HL-60/S4 (cell line): ENCODE measurements at regions not wholly inside any gene's neighbourhood (a gene's known extent, or its start where the extent isn't known, plus 50 kb on each side); places are given as distances from the start of the nearest gene placed in this dataset.
"Not testable (repeated sequence)": the region's sequence is repeated elsewhere in the genome, so short reads cannot be mapped to it uniquely, and the experiment has no call there.

Experiments
- in situ Hi-C: fragments of 300-500 bp; cut with MboI; formaldehyde crosslinking; loops from 2 replicates; pipeline ENCODE4 v1.14.3; 2022; ENCODE audit warnings: low sequenced_read_pairs

DNA sequence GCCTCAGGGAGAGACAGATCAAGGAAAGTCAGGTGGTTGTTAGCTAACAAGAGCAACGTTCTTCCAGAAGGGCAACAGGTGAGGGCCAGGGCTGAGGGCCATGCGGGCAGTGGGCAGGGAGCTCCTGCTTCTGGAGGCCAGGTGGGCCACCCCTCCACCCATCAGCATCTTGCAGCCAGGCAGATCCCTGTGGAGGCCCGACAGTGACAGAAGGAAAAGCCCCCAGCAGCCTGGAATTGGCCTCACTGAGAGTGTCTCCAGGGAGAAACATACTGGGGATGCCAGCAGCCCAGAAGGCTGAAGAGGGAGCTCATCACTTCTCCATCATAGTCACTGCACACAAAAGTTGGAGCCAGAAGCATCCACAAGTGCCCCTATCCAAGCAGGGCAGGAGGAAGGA lies 300.1 kb downstream of the BCL2L11 start:
- in situ Hi-C loops = not testable (repeated sequence)

DNA sequence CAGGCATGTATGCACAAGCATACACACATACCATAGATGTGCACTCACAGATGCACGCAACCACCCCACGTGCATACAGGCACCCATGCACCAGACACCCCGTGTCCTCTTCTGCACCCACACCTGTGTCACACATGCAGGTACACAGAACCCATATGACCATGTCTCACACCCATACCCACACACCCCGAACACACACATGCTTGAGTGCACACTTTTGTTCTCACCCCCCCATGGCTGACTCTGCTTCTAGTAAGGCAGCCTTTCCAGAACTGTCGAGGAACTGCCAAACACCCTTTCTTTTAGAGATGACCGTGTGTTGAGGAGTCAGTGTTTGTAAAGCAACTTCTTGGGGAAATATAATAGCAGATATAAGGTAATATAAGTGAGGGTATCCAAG lies 301.2 kb downstream of the BCL2L11 start:
- in situ Hi-C loops = not testable (repeated sequence)

DNA sequence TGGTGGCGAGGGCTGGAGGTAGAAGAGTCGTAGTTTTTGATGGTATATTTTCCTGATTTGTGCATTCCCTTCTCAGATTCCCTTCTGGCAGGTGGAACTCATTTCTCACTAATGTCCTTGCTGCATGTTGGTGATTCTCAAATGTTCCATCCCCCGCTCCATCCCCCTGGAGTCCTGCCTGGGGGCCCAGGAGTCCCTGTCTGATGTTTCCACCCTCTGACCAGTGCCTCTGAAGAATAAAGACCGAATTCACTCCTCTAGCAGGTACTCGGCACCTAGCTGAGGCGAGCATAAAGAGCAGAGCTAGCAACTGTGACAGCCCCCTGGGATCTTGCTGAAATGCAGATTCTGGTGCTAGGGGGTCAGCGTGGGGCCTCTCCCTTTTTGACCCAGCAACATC lies 301.8 kb downstream of the BCL2L11 start:
- in situ Hi-C loops = not testable (repeated sequence)

DNA sequence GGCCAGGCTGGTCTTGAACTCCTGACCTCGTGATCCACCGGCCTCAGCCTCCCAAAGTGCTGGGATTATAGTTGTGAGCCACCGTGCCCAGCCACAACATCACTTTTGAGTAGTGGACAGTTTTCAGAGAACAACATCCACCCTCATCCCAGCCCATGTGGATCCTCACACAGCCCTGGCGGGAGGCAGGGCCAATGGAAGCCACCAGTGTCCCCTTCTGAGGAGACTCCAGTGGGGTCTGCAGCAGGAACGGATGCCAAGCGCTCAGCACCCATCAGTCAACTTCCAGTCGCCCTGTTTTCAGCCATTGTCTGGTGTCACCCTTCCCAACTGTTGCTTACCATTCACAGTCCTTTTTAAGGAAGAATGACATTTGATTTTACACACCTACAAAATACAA lies 302.5 kb downstream of the BCL2L11 start:
- in situ Hi-C loops = not testable (repeated sequence)

DNA sequence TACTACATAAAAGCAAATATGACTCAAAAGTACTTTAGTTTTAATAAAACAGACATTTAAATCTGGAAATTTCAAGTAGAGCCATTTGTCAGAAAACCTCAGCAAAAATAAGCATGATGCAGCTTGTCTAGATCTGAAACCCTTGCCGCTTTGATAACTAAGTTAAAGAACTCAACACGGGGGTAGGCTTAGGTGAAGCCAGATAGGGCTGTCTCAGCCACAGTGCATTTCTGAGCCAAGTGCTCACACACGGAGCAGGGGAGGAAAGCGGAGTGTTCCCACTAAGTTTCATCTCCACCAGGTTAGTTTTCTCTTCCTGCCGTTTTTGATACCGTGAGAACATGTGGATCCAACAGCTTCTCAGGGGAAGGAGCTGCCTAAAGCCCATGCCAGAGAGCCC lies 303.5 kb downstream of the BCL2L11 start:
- in situ Hi-C loops = not testable (repeated sequence)

DNA sequence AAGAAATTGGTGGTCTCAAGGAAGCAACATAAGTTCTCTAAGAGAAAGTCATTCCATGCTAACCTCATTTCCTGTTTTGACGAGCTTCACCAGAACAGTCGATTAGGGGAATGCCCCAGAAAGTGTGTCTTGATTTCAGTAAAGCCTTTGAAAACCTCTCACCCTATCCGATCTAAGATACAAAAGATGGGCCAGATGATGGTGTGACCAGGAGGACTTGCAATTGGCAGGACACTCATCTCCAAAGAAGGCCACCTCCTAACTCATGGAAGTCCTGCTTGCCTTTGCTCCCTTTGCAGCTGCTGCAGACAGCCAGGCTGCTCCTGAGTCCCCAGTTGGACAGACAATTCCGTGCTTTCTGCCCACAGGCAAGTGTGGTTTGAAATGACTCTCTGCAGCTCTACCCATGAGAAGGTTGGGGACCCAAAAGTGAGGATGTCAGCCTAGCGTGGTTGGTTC lies 304.2 kb downstream of the BCL2L11 start:
- in situ Hi-C loops = not testable (repeated sequence)

DNA sequence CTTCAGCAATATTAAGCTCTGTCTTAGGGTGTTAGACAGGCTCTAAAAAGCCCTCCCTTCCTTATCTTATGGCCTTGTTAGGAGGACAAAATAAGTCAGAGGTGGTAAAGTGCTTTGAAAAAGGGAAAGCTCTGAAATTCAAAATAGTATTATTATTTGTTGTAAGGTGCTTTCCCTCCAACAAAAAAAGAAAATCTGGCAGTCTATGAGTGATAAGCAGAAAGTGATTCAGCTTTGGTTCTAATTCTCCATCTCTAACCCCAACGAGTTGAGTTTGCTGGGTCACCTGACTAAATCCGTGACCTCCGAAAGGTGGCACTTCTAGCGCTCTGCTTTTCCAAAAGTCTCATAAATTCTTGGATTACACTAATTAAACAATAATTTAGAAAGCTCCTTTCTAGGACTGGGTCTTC lies 305.1 kb downstream of the BCL2L11 start:
- in situ Hi-C loops = not testable (repeated sequence)

DNA sequence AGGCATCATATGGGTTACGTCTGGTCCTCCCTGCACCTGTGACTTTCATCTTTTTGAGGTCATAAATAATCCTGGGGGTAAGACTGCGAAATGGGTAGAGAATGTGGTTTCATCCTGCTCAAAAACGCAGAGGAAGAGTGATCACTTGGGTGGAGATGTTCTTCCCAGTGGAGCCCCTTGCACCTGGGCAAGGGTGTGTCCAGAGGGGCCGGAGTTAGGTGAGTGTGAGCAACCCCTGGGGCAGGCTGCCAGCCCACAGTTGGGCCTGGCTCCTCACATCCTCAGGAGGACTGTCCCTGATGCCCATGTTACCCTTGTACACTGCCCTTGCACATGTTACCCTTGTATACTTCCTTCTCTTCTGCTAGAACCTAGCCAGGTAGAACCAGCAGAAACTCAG lies 306.6 kb downstream of the BCL2L11 start:
- in situ Hi-C loops = not testable (repeated sequence)

DNA sequence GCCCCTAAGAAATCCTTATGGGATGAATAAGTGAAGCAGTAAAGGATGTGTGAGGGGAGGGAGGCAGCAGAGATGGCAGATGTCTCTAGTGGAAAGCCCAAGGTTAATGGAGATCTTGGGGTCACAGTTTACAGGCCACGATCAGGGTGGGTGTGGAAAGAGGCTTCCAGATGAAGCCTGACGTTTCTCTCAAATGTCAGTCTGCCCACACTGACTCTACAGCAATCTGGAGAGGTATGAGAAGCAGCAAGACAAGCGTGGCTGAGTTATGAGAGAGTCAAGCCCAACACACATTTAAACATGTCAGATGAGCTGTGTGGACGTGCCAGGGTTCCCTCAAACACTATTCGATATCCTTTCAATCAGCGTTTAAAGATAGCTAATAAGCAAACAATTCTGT lies 308.2 kb downstream of the BCL2L11 start:
- in situ Hi-C loops = not testable (repeated sequence)

DNA sequence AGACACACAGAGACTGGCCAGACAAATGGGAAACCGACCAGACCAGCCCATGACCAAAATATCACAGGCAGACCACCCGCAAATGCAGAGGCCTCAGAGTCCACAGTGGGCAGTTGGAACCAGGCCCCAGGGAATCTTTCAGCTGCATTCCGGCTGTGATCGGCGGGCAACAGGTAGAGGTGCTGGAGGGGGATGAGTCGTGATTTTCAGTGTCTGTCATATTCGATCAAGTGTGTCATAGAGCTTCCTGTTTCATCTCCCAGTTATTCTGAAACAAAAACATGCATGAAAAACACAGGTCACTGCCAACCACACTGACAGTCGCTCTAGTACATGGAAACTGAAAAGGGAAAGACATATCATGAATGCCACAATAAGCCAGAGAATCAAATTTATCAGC lies 308.6 kb downstream of the BCL2L11 start:
- in situ Hi-C loops = not testable (repeated sequence)

DNA sequence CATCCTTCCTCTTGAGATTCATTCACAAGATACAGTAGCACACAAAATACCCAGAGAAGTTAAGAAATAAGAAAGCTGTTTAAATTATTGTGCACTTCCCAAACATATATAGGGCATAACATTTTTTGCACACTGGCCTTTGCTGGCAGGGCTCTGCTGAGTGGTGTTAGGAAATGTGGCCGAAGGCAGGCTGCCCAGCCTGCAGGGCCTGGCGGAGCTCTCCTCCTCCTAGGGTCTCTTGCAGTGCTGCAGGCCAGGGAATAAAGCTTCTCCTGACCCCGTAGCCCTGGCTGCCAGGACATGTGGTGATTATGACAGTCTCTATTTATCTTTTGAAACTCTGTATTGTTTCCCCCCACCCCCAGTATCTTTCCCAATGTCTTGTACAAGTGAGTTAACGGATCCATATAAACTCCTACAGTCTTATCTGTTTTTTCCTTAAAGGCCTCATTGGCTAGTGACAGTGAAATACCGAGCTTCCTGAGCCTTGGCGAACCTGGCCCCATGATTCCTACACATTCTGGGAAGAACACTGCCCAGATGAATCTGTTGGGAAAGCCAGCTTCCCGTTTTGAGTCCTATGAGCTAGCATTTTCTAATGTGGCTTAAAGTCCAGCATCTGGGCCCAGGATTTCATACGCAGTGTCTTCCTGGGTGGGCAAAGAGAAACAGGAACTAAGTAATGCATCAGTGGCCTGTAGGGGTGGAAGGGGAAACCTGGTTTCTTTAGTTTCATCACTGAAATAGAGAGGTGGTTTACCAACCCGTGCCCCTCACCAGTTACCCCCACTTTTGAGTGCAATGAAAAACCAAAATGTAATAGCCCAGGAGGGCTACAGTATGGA lies 310.3 kb downstream of the BCL2L11 start:
- in situ Hi-C loops = not testable (repeated sequence)

DNA sequence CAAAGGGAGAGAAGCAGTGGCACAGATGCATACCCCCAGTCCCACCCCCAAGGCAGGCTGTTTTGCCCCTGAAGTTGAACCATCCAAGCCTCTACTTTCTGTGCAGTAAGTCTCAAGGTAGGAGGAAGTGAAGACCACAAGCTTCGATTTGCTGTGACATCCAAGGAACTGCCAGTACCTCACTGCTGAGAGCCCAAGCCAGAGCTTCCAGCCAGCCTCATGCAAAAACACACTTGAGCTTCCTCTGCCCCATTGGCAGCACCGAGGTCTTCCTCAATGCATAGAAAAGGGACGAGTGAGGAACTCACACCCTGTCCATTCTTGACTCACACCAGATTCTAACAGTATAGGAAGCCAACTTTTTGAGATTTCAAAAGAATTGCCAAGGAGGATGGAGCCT lies 311.7 kb downstream of the BCL2L11 start:
- in situ Hi-C loops = not testable (repeated sequence)

DNA sequence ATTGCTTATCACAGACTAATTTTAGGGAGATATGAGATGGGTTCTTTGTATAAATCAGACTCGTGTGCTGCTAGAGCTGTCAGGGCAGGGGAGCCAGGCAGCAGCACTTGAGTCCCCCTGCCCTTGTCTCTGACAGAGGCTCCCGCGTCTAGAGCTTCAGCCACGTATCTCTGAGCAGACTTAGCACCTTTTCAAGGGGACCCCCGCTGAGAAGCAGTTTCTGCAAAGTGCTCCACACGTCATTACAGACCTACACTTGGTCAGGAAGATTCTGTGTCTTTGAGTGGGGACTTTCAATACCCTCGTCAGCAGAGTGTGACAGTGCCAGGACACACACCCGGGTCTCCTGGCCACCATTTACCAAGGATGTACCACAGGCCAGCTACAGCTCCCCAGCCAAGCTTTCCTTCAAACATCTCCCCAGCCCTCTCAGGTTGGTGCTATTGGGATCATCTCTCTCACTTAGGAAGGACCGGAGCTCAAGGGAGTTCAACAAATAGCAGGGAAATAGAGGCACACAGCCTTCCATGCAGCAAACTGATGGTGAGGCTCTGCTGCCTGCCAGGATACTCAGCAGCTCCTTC lies 312.3 kb downstream of the BCL2L11 start:
- in situ Hi-C loops = not testable (repeated sequence)

DNA sequence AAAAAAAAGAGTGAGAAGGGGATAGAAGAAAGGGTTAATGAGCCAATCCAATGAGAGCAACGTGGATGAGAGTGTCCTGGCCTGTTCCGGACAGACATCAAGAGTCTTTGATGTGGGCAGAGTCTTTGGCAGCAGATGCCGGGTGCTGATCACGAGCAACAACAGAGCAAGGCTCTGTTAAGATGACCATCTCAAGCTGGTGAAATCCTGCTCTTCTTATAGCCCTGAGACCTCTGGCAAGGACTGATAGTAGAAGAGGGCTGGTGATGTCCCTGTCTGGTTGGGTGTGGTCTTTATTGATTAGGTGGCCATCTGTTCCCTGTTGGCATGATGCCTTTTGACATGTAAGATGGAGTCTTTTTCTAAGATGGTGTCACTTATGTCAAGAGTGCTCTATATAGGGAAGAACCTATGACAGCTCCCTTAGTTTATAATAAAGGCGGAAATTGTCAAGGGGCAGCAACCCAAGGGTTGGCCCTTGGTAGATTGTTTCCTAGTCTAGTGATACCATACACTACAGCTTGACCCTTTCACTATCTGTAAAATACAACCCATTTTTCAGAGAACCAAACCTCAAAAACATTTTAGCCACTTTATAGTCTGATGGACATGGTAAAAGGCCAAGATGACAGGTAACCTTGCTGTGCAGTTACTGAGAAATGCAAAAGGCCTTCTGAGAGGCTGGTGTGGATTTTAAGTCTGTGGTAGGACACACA lies 313.3 kb downstream of the BCL2L11 start:
- in situ Hi-C loops = not testable (repeated sequence)

DNA sequence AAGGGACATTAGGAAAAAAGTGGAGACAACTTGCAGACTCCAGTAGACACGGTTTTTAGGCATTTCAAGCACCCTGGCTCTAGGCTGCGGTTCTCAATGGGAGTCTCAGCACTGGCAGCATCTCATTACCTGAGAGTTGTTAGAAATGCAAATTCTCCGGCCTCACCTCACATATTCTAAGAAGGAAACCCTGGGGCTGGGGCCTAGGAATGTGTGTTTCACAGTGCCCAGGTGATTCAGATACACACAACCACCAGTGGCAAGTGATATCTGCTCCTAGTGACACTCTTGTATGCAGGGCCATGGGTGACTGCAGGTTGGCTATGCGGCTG lies 313.9 kb downstream of the BCL2L11 start:
- in situ Hi-C loops = not testable (repeated sequence)

DNA sequence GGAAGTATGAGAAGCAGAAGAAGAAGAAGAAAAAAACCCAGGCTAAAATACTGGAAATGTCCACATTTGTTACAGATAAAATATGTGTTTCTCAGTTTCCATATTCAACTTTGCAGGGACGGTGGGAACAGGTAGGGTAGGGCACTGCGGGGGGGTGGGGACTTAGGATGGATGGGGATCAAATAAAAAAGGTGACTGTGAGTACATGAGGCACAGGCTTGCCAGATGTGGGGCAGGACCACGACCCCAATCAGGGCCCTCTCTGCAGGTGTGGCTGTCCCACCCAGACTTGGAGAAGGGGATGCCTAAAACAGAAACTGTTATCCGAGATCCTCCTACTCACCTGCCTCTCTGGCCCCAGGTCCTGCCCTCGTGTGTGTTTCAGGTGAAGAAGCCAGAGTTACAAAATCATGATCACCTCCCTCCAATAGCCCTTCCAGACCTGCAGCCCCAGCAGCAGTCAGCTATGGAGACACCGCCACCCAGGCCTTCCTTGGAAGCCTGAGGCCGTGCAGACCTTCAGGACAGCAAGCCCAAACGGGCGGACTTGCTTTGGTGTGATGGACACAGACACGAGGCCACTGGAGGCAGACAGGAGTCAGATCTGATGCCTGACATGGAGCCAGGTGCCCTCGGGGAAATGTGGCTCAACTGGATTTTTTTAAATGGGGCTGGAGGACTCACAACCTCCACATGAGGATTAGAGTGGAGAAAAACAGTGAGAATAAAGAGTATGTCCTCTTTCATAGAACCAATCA lies 315.0 kb downstream of the BCL2L11 start:
- in situ Hi-C loops = not testable (repeated sequence)

DNA sequence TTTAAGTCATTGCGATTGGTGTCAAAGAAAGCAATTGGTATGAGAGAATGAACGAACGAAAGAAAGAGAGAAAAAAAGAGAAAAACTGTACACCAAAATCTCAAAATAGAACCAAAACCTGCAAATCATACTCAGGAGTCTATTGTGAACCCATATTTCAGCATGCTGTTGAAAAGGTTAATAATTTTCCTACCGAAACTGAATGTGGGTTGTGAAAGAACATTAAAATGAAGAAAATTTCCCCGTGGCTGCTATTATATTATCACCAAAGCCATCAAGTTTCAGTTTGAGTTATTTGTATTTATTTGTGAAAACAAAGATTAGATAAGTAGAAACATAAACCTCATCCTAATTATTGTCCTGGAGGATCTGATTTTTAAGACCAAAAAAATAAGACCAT lies 315.7 kb downstream of the BCL2L11 start:
- in situ Hi-C loops = not testable (repeated sequence)

DNA sequence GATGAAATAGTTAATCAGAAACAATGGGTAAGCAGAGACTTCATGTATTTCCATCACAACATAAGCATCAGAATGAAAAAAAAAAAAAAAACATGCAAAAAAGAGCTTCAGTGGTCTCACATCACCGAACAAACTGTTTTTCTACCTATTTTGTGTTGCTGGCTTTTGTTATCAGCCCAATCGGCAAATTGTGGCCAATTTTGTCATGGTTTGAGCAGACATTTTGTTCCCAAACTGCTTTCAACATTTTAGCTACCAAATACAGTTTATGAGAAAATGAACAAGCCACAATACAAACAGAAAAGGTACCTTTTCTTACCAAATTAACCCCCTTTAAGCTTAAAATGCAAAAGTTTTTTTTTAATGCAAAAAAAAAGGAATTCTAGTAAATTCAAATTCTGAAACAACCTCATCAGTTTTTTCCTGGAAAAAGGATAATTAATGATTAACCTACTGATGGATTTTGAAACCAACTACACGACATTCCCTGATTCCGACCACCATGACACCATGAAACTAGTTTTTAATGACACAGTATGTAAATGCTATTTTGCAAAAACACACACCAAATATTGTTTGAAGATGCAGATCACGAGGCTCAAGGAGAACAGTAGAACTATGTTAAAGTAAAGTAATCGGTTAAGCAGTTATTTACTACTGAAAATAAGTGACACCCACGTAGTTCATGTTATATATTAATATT lies 316.7 kb downstream of the BCL2L11 start:
- in situ Hi-C loops = not testable (repeated sequence)

DNA sequence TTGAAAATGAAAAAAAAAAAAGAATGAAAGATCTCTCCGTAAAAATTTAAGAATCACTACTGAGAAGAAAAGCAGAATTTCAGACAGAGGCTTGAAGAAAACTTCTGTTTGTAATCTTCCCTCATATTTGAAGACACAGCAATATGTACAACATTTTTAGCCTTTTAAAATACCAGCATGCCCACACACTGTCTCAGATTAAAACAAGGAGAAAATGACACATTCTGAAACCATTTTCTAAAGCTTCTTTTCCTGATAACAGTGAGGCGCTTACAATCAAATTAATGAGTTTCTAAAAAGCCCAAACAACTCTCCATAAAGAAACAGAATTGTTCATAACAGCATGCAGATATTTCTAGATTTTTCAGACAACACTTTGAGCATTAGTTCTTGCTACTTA lies 317.4 kb downstream of the BCL2L11 start:
- in situ Hi-C loops = not testable (repeated sequence)

DNA sequence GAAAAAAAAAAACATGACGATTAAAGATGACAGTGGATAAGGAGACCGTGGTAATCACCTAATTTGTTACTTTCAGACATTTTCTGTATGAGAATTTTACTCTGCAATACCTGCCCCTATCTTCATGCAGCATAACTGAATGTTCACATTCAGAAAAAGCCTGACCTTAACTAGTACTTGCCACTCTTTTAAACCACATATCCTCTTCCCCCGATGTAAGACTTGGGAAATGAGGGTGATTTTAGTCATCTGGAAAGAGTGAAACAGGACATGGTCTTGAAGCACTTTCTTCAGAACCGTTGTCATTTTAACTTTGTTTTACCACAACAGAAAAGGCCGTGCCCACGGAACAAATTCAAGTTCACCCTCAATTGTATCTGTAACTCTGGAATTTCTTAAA lies 318.5 kb downstream of the BCL2L11 start:
- in situ Hi-C loops = not testable (repeated sequence)

DNA sequence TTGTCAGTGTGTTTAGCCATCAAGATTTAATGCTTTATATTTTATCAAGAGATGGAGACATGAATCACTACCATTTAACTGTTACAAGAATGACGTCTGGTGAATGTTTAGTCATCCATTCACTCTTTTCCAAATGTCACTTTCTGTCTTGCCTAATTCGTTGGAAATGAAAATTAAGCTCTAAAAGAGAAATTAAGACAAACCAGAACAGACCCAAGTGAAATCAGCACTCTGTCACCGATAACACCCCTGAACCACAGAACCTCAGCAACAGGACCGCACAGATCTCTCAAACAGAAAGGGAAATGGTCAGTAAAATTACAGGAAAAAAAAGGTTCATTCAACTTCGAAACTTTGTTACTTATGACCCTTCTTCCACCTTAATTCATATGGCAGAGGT lies 320.9 kb downstream of the BCL2L11 start:
- in situ Hi-C loops = not testable (repeated sequence)
